Upper lobe of left lung (tissue), 6 donors: ENCODE measurements at regions not wholly inside any gene's neighbourhood (a gene's known extent, or its start where the extent isn't known, plus 50 kb on each side); places are given as distances from the start of the nearest gene placed in this dataset.

Experiments
- ATAC-seq, 2 donors: fragments of 200-7000 bp; cut with Tn5 transposase; one replicate each; pipeline ENCODE4 v1.9.1; 2022; ENCODE audit warnings: mild to moderate bottlenecking in 2 of 2, moderate library complexity in 2 of 2; ENCODE audit not compliant: low FRiP score in 2 of 2
- DNase-seq, 2 donors: peaks; one replicate each; pipeline ENCODE4 v3.0.0-alpha.2; 2019 to 2020
- H3K27ac ChIP-seq, 4 donors: fragments of 200-600 bp; sonication (generic); one replicate each; pipeline ENCODE4 v1.5.1; 2016 to 2019
- H3K27me3 ChIP-seq, 4 donors: fragments of 200-600 bp; sonication (generic); one replicate each; pipeline ENCODE4 v1.5.1; 2017 to 2019
- H3K36me3 ChIP-seq, 4 donors: fragments of 200-600 bp; sonication (generic); one replicate each; pipeline ENCODE4 v1.5.1; 2016 to 2019
- H3K4me1 ChIP-seq, 4 donors: fragments of 200-600 bp; sonication (generic); one replicate each; pipeline ENCODE4 v1.5.1; 2018 to 2019
- H3K4me3 ChIP-seq, 4 donors: fragments of 200-600 bp; sonication (generic); one replicate each; pipeline ENCODE4 v1.5.1; 2017 to 2019; ENCODE audit warnings: mild to moderate bottlenecking in 2 of 4, moderate library complexity in 1 of 4
- H3K9me3 ChIP-seq, 4 donors: fragments of 200-600 bp; sonication (generic); one replicate each; pipeline ENCODE4 v1.5.1; 2018 to 2019
- CTCF ChIP-seq, 6 experiments: fragments of 450-650 bp in 4 of 6; fragments of 200-600 bp in 2 of 6; sonication (generic) in 2 of 6; IDR thresholded peaks; one replicate each; pipeline ENCODE4 v1.5.1; 2016 to 2019; ENCODE audit warnings: antibody characterized with exemption in 6 of 6
- EP300 ChIP-seq, 4 donors: sonication (generic); formaldehyde crosslinking; IDR thresholded peaks; one replicate each; pipeline ENCODE4 v1.5.1; 2017; ENCODE audit warnings: antibody characterized with exemption in 4 of 4, control low read depth in 2 of 4
- POLR2A ChIP-seq, 4 donors: fragments of 450-650 bp; IDR thresholded peaks; one replicate each; pipeline ENCODE4 v1.5.1; 2016 to 2017; ENCODE audit warnings: antibody characterized with exemption in 4 of 4, mild to moderate bottlenecking in 2 of 4
- POLR2AphosphoS5 ChIP-seq, 2 donors: sonication (generic); formaldehyde crosslinking; IDR thresholded peaks; one replicate each; pipeline ENCODE4 v1.5.1; 2017; ENCODE audit warnings: antibody characterized with exemption in 2 of 2
- WGBS, 2 donors: methylation state at CpG; one replicate each; pipeline ENCODE4 v1.1.5; 2017 to 2018; 5-methylcytosine and 5-hydroxymethylcytosine counted together
- donor health status: DM: no; HTN: no; CAD: no; lungs with moderate emphysema.
- donor health status: DM: no; HTN: yes; CAD: no; lungs with severe emphysema.

GRCh38 chr7:88600695-88601094, 158.8 kb upstream of the ZNF804B start:
- TF ChIP-seq CTCF (IDR thresholded peaks at IDR 0.05), result no peak
- TF ChIP-seq POLR2AphosphoS5 (IDR thresholded peaks at IDR 0.05), result no peak
- no peak for TF ChIP-seq EP300 (IDR thresholded peaks at IDR 0.05)
- H3K4me3 ChIP-seq, result no peak overlapping the region
- H3K27ac ChIP-seq, result no peak overlapping the region
- no peaks in the 10 kb centered on the region for H3K4me1 ChIP-seq
- WGBS, 2 donors, result 82 to 85% methylated on average over 4 of the region's 4 CpGs
- H3K9me3 ChIP-seq, result no peaks in the 10 kb centered on the region
- no peaks in the 10 kb centered on the region for H3K27me3 ChIP-seq
- DNase-seq, result no peak
- ATAC-seq, result no peak
- H3K36me3 ChIP-seq, result no peaks in the 10 kb centered on the region

- Histone ChIP-seq H3K4me1 (no peaks in the 10 kb centered on the region), H3K27me3 (no peaks in the 10 kb centered on the region), H3K36me3 (no peaks in the 10 kb centered on the region), H3K27ac (no peak overlapping the region), H3K4me3 (no peak overlapping the region), H3K9me3 (no peaks in the 10 kb centered on the region)
- ATAC-seq (no peak), DNase-seq (no peak)
- whole genome bisulfite sequencing, 2 donors, result 62 to 66% methylated on average over 3 of the region's 3 CpGs
- TF ChIP-seq POLR2AphosphoS5 (IDR thresholded peaks at IDR 0.05), result no peak
- no peak for TF ChIP-seq CTCF (IDR thresholded peaks at IDR 0.05)
- TF ChIP-seq EP300 (IDR thresholded peaks at IDR 0.05), result no peak
- TF ChIP-seq POLR2A (IDR thresholded peaks at IDR 0.05), result no peak
Measured at GRCh38 chr7:88599528-88599927, 160.0 kb upstream of the ZNF804B start.

- TF ChIP-seq EP300 (IDR thresholded peaks at IDR 0.05), result no peak
- TF ChIP-seq POLR2A (IDR thresholded peaks at IDR 0.05), result no peak
- TF ChIP-seq POLR2AphosphoS5 (IDR thresholded peaks at IDR 0.05), result no peak
- no peak for TF ChIP-seq CTCF (IDR thresholded peaks at IDR 0.05)
- H3K27ac ChIP-seq, result no peak overlapping the region
- no peak overlapping the region for H3K4me3 ChIP-seq
- H3K4me1 ChIP-seq, result no peaks in the 10 kb centered on the region
- no peak for ATAC-seq
- WGBS, 2 donors, result 67 to 70% methylated on average over 2 of the region's 2 CpGs
- no peaks in the 10 kb centered on the region for H3K36me3 ChIP-seq
- no peak for DNase-seq
- H3K9me3 ChIP-seq, result no peaks in the 10 kb centered on the region
- H3K27me3 ChIP-seq, result no peaks in the 10 kb centered on the region
Measured at GRCh38 chr7:88597941-88598425, 161.5 kb upstream of the ZNF804B start.

- no peak for TF ChIP-seq POLR2AphosphoS5 (IDR thresholded peaks at IDR 0.05)
- TF ChIP-seq EP300 (IDR thresholded peaks at IDR 0.05), result no peak
- TF ChIP-seq POLR2A (IDR thresholded peaks at IDR 0.05), result no peak
- no peak for TF ChIP-seq CTCF (IDR thresholded peaks at IDR 0.05)
- no peak for ATAC-seq
- no peak for DNase-seq
- Histone ChIP-seq H3K4me1 (no peaks in the 10 kb centered on the region), H3K27ac (no peak overlapping the region), H3K36me3 (no peaks in the 10 kb centered on the region), H3K9me3 (no peaks in the 10 kb centered on the region), H3K27me3 (no peaks in the 10 kb centered on the region), H3K4me3 (no peak overlapping the region)
- 73 to 78% methylated on average over 2 of the region's 2 CpGs for WGBS, 2 donors
Measured at GRCh38 chr7:88590963-88591362, 168.5 kb upstream of the ZNF804B start.

GRCh38 chr7:88589927-88590326, 169.6 kb upstream of the ZNF804B start:
- ATAC-seq (no peak), DNase-seq (no peak)
- no peak overlapping the region for H3K27ac ChIP-seq
- H3K27me3 ChIP-seq, result no peaks in the 10 kb centered on the region
- no peaks in the 10 kb centered on the region for H3K36me3 ChIP-seq
- 47 to 50% methylated on average over 1 of the region's 1 CpG for whole genome bisulfite sequencing, 2 donors
- H3K4me3 ChIP-seq, result no peak overlapping the region
- TF ChIP-seq CTCF (IDR thresholded peaks at IDR 0.05), result no peak
- no peak for TF ChIP-seq EP300 (IDR thresholded peaks at IDR 0.05)
- no peak for TF ChIP-seq POLR2AphosphoS5 (IDR thresholded peaks at IDR 0.05)
- no peak for TF ChIP-seq POLR2A (IDR thresholded peaks at IDR 0.05)
- no peaks in the 10 kb centered on the region for H3K4me1 ChIP-seq
- H3K9me3 ChIP-seq, result no peaks in the 10 kb centered on the region
